HG03354 (cell line): ENCODE measurements at regions not wholly inside any gene's neighbourhood (a gene's known extent, or its start where the extent isn't known, plus 50 kb on each side); places are given as distances from the start of the nearest gene placed in this dataset.

Experiments used
- ATAC-seq: cut with Tn5 transposase; IDR thresholded peaks from one replicate; pipeline ENCODE4 v1.9.1; 2021; ENCODE audit warnings: mild to moderate bottlenecking; ENCODE audit not compliant: unreplicated experiment, poor library complexity, severe bottlenecking

GRCh38 chr11:134584001-134584561 is 172.0 kb upstream of the B3GAT1 start:
- no peak for ATAC-seq

GRCh38 chr11:134583397-134583990 is 171.5 kb upstream of the B3GAT1 start:
- ATAC-seq, result no peak

GRCh38 chr11:134582770-134583095 is 170.7 kb upstream of the B3GAT1 start:
- ATAC-seq, result no peak

- ATAC-seq, result no peak
Observed at GRCh38 chr11:134581966-134582769, 170.1 kb upstream of the B3GAT1 start.

GRCh38 chr11:134581121-134581626 is 169.1 kb upstream of the B3GAT1 start:
- ATAC-seq, result no peak

- no peak for ATAC-seq
Observed at GRCh38 chr11:134580610-134580975, 168.6 kb upstream of the B3GAT1 start.

GRCh38 chr11:134579724-134580609 is 167.9 kb upstream of the B3GAT1 start:
- no peak for ATAC-seq

GRCh38 chr11:134578807-134579723 is 167.0 kb upstream of the B3GAT1 start:
- ATAC-seq, result no peak

GRCh38 chr11:134577751-134578395 is 165.8 kb upstream of the B3GAT1 start:
- no peak for ATAC-seq

GRCh38 chr11:134576721-134577171 is 164.7 kb upstream of the B3GAT1 start:
- no peak for ATAC-seq

- no peak for ATAC-seq
Observed at GRCh38 chr11:134576286-134576685, 164.2 kb upstream of the B3GAT1 start.

GRCh38 chr11:134575504-134576230 is 163.6 kb upstream of the B3GAT1 start:
- ATAC-seq, result no peak

GRCh38 chr11:134574947-134575346 is 162.9 kb upstream of the B3GAT1 start:
- ATAC-seq, result no peak

- ATAC-seq, result no peak
Observed at GRCh38 chr11:134574425-134574824, 162.4 kb upstream of the B3GAT1 start.

GRCh38 chr11:134573857-134574256 is 161.8 kb upstream of the B3GAT1 start:
- no peak for ATAC-seq

- no peak for ATAC-seq
Observed at GRCh38 chr11:134572741-134573675, 161.0 kb upstream of the B3GAT1 start.

GRCh38 chr11:134571301-134571700 is 159.3 kb upstream of the B3GAT1 start:
- no peak for ATAC-seq
